GM12878 (cell line): ENCODE measurements at regions not wholly inside any gene's neighbourhood (a gene's known extent, or its start where the extent isn't known, plus 50 kb on each side); places are given as distances from the start of the nearest gene placed in this dataset.

Source experiments
- ATAC-seq: fragments of 200-7000 bp; cut with Tn5 transposase; 3 replicates; pipeline ENCODE4 v1.9.1; 2020; ENCODE audit warnings: mild to moderate bottlenecking, moderate library complexity
- BruUV-seq: library from RNA; stranded (reverse); fragments of 400-500 nt; replicated peaks from 2 replicates; lab custom pipeline; 2021; lab: Mats Ljungman, UMichigan
- CTCF ChIA-PET: fragments of 300-600 bp; sonication (Branson Sonifier 250); formaldehyde crosslinking; extraction: SDS; loops from one replicate; lab custom pipeline; 2021; ENCODE audit warnings: inconsistent platforms; lab: Yijun Ruan, JAX
- POLR2A ChIA-PET: fragments of 350-600 bp; formaldehyde crosslinking; extraction: SDS; loops from one replicate; lab custom pipeline; 2021; ENCODE audit warnings: inconsistent platforms; lab: Charles Lee
- RAD21 ChIA-PET: fragments of 300-600 bp; sonication (Branson Sonifier 250); formaldehyde crosslinking; loops from one replicate; lab custom pipeline; 2023; ENCODE audit warnings: antibody characterized with exemption; ENCODE audit not compliant: unreplicated experiment; lab: Charles Lee
- SMC1A ChIA-PET: fragments of 300-600 bp; sonication (Branson Sonifier 250); formaldehyde crosslinking; loops from one replicate; lab custom pipeline; 2023; ENCODE audit not compliant: unreplicated experiment, uncharacterized antibody; lab: Charles Lee
- DNase-seq: peaks from one replicate; pipeline ENCODE4 v3.0.0-alpha.2; 2011; ENCODE audit warnings: low read depth, low spot score
- FAIRE-seq: peaks from 3 replicates; lab custom pipeline; 2011; peaks lifted over from hg19 to GRCh38; lab: Jason Lieb, UNC
- H2AFZ ChIP-seq: 2 replicates; pipeline ENCODE4 v1.6.0; 2011; ENCODE audit warnings: low read depth, low read length, control low read depth; ENCODE audit not compliant: control insufficient read depth
- H3K27ac ChIP-seq: 2 replicates; pipeline ENCODE4 v1.5.1; 2011; ENCODE audit warnings: control low read depth; ENCODE audit not compliant: control insufficient read depth, insufficient read depth
- H3K27me3 ChIP-seq, 2 experiments: replicated peaks in 1 of 2; 2 replicates each; pipeline versions ENCODE4 v1.6.0 to v1.6.1; 2011; ENCODE audit warnings: low read length in 1 of 2; ENCODE audit not compliant: control insufficient read depth in 2 of 2, insufficient read depth in 2 of 2
- H3K36me3 ChIP-seq, 2 experiments: 2 replicates each; pipeline ENCODE4 v1.5.1; 2011; ENCODE audit warnings: low read length in 1 of 2; ENCODE audit not compliant: control insufficient read depth in 2 of 2, insufficient read depth in 2 of 2
- H3K4me1 ChIP-seq: 2 replicates; pipeline ENCODE4 v1.6.1; 2011; ENCODE audit warnings: mild to moderate bottlenecking, low read length, moderate library complexity, mixed read lengths; ENCODE audit not compliant: control insufficient read depth, insufficient read depth
- H3K4me2 ChIP-seq: 2 replicates; pipeline ENCODE4 v1.6.0; 2011; ENCODE audit warnings: control low read depth; ENCODE audit not compliant: control insufficient read depth, insufficient read depth
- H3K4me3 ChIP-seq: fragments of 200-600 bp; sonication (generic); 2 replicates; pipeline ENCODE4 v1.5.1; 2016
- H3K79me2 ChIP-seq: 2 replicates; pipeline ENCODE4 v1.6.0; 2011; ENCODE audit warnings: low read length; ENCODE audit not compliant: control insufficient read depth, insufficient read depth
- H3K9ac ChIP-seq: 2 replicates; pipeline ENCODE4 v1.8.0; 2011; ENCODE audit warnings: low read length, control low read depth, mixed read lengths; ENCODE audit not compliant: control insufficient read depth, insufficient read depth
- H3K9me3 ChIP-seq: replicated peaks from 3 replicates; pipeline ENCODE4 v1.5.1; 2011; ENCODE audit warnings: mild to moderate bottlenecking, low read length; ENCODE audit not compliant: control insufficient read depth, insufficient read depth
- H4K20me1 ChIP-seq: 2 replicates; pipeline ENCODE4 v1.6.0; 2011; ENCODE audit not compliant: control insufficient read depth, insufficient read depth
- CBX3 ChIP-seq: fragments of 200-600 bp; sonication (generic); IDR thresholded peaks from 2 replicates; pipeline ENCODE4 v1.6.1; 2016; ENCODE audit warnings: low read depth, borderline replicate concordance
- CREB1 ChIP-seq: IDR thresholded peaks from 2 replicates; pipeline ENCODE4 v1.6.1; 2012; ENCODE audit warnings: low read depth, mild to moderate bottlenecking, inconsistent platforms
- EZH2 ChIP-seq: IDR thresholded peaks from 2 replicates; pipeline ENCODE4 v1.6.1; 2012; ENCODE audit warnings: low read depth, mild to moderate bottlenecking, control low read depth, inconsistent platforms, low read length, borderline replicate concordance; ENCODE audit not compliant: control insufficient read depth
- FOS ChIP-seq: IDR thresholded peaks from 3 replicates; pipeline ENCODE4 v1.6.1; 2011; ENCODE audit warnings: borderline replicate concordance; ENCODE audit not compliant: insufficient read length; ENCODE audit errors: extremely low read depth
- GATAD2B ChIP-seq: fragments of 450-650 bp; conservative IDR thresholded peaks from 2 replicates; pipeline ENCODE4 v1.6.1; 2017; ENCODE audit warnings: low read depth, mild to moderate bottlenecking, moderate library complexity
- JUND ChIP-seq: IDR thresholded peaks from 2 replicates; pipeline ENCODE4 v1.6.1; 2012; ENCODE audit warnings: low read depth, mild to moderate bottlenecking, low read length, improper control_type of control experiment, moderate library complexity
- KLF5 ChIP-seq: fragments of 450-650 bp; IDR thresholded peaks from 2 replicates; pipeline ENCODE4 v1.6.1; 2014; ENCODE audit warnings: mild to moderate bottlenecking; ENCODE audit not compliant: partially characterized antibody
- PAX5 ChIP-seq: IDR thresholded peaks from 2 replicates; pipeline ENCODE4 v1.6.1; 2011; ENCODE audit warnings: low read depth, low read length, borderline replicate concordance
- PML ChIP-seq: IDR thresholded peaks from 2 replicates; pipeline ENCODE4 v1.6.1; 2012; ENCODE audit warnings: low read length, inconsistent platforms
- POLR2AphosphoS5 ChIP-seq: IDR thresholded peaks from 2 replicates; pipeline ENCODE4 v1.6.1; 2011; ENCODE audit warnings: mild to moderate bottlenecking, low read length, inconsistent platforms
- TCF7 ChIP-seq: IDR thresholded peaks from 2 replicates; pipeline ENCODE4 v1.6.1; 2014; ENCODE audit warnings: antibody characterized with exemption, borderline replicate concordance
- ZSCAN29 ChIP-seq: fragments of 450-650 bp; IDR thresholded peaks from 2 replicates; pipeline ENCODE4 v1.6.1; 2017; ENCODE audit warnings: mild to moderate bottlenecking, moderate library complexity
- WGBS: methylation state at CpG from one replicate; pipeline ENCODE4 v1.1.6; 2016; ENCODE audit warnings: low lambda C conversion rate; ENCODE audit not compliant: insufficient replicate concordance, insufficient coverage; ENCODE audit errors: missing lambda C conversion rate; 5-methylcytosine and 5-hydroxymethylcytosine counted together
- in situ Hi-C: fragments of 300-500 bp; cut with MboI; formaldehyde crosslinking; loops from 9 replicates; pipeline ENCODE4 v1.14.3; 2018; ENCODE audit warnings: mixed read lengths
- intact Hi-C: fragments of 100-400 bp; cut with micrococcal nuclease; formaldehyde crosslinking; loops from one replicate; pipeline ENCODE4 v1.14.2; 2022; ENCODE audit not compliant: unreplicated experiment
- TF ChIP-seq, protein P1 (sequence below): IDR thresholded peaks from 2 replicates; pipeline ENCODE4 v1.6.1; 2011; ENCODE audit warnings: borderline replicate concordance, low read depth, mild to moderate bottlenecking, moderate library complexity, mixed read lengths, low read length; ENCODE audit not compliant: insufficient read depth; ENCODE audit errors: extremely low read length
- TF ChIP-seq, protein P2 (sequence below): fragments of 450-650 bp; IDR thresholded peaks from 2 replicates; pipeline ENCODE4 v1.6.1; 2016; ENCODE audit warnings: mild to moderate bottlenecking
- TF ChIP-seq, protein P3 (sequence below): IDR thresholded peaks from 2 replicates; pipeline ENCODE4 v1.6.1; 2012; ENCODE audit warnings: low read depth, low read length, improper control_type of control experiment

DNA sequence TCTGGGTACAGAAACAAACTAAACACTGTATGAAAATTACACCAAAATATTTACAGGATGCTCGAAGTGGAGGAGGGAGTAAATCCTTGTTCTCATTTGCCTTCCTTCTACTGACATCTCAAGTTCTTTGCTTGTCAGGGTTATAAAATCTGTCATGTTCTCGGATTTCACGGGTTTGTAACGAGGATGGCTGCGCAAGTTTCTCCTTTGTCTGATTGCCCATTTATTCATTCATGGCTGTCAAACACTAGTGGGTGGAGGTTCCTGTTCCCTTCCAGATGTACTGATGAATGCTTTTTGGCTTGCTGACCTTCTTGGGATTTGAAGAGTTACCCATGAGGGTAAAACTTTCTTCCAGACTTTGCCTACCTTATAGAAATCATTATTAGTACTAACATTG lies 206.9 kb downstream of the SPCS3 start:
- BruUV-seq: no TSS peak
- Histone ChIP-seq H3K4me1 (no peaks in the 10 kb centered on the region), H3K4me2 (no peak overlapping the region), H3K9me3 (no peaks in the 10 kb centered on the region), H2AFZ (no peak overlapping the region), H3K36me3 (no peaks in the 10 kb centered on the region), H3K27me3 (no peaks in the 10 kb centered on the region)
- POLR2A ChIA-PET: no interaction called here
- RAD21 ChIA-PET: no interaction called here
- FAIRE-seq (no peak), ATAC-seq (no peak), DNase-seq (no peak)
- intact Hi-C loops: no loop called here
- CTCF ChIA-PET: no interaction called here
- 16% methylated on average over 5 of the region's 5 CpGs for WGBS
- in situ Hi-C loops: no loop called here
- TF ChIP-seq FOS (no peak), CBX3 (no peak), POLR2AphosphoS5 (no peak), EZH2 (no peak), ZSCAN29 (no peak), PML (no peak), GATAD2B (no peak), PAX5 (no peak), KLF5 (no peak), JUND (no peak), CREB1 (no peak), TCF7 (no peak)
- TF ChIP-seq, protein P1, sequence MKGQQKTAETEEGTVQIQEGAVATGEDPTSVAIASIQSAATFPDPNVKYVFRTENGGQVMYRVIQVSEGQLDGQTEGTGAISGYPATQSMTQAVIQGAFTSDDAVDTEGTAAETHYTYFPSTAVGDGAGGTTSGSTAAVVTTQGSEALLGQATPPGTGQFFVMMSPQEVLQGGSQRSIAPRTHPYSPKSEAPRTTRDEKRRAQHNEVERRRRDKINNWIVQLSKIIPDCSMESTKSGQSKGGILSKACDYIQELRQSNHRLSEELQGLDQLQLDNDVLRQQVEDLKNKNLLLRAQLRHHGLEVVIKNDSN: no peak
- TF ChIP-seq, protein P2, sequence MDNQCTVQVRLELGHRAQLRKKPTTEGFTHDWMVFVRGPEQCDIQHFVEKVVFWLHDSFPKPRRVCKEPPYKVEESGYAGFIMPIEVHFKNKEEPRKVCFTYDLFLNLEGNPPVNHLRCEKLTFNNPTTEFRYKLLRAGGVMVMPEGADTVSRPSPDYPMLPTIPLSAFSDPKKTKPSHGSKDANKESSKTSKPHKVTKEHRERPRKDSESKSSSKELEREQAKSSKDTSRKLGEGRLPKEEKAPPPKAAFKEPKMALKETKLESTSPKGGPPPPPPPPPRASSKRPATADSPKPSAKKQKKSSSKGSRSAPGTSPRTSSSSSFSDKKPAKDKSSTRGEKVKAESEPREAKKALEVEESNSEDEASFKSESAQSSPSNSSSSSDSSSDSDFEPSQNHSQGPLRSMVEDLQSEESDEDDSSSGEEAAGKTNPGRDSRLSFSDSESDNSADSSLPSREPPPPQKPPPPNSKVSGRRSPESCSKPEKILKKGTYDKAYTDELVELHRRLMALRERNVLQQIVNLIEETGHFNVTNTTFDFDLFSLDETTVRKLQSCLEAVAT: no peak
- TF ChIP-seq, protein P3, sequence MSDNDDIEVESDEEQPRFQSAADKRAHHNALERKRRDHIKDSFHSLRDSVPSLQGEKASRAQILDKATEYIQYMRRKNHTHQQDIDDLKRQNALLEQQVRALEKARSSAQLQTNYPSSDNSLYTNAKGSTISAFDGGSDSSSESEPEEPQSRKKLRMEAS: no peak
- TF ChIP-seq, all 136 proteins: peak for 0
- Histone ChIP-seq H4K20me1 (no peaks in the 10 kb centered on the region), H3K27ac (no peak overlapping the region), H3K9ac (no peak overlapping the region), H3K79me2 (no peaks in the 10 kb centered on the region), H3K4me3 (no peak overlapping the region)
- SMC1A ChIA-PET: no interaction called here
